PC-9 (cell line): ENCODE measurements at regions not wholly inside any gene's neighbourhood (a gene's known extent, or its start where the extent isn't known, plus 50 kb on each side); places are given as distances from the start of the nearest gene placed in this dataset.

Experiments
- BruUV-seq: library from RNA; stranded (reverse); fragments of 400-500 nt; replicated peaks from 2 replicates; lab custom pipeline; 2021; lab: Mats Ljungman, UMichigan
- CTCF ChIA-PET: fragments of 300-600 bp; sonication (Branson Sonifier 250); formaldehyde crosslinking; loops from one replicate; lab custom pipeline; 2022; ENCODE audit warnings: antibody characterized with exemption; lab: Charles Lee
- POLR2A ChIA-PET: fragments of 300-600 bp; sonication (Branson Sonifier 250); formaldehyde crosslinking; loops from one replicate; lab custom pipeline; 2022; ENCODE audit warnings: antibody characterized with exemption; ENCODE audit not compliant: unreplicated experiment; lab: Charles Lee
- DNase-seq, 2 experiments: peaks; one replicate each; pipeline versions ENCODE4 v3.0.0 to v3.0.0-alpha.2; 2015 to 2022; ENCODE audit warnings: mixed read lengths in 1 of 2
- H2AFZ ChIP-seq: fragments of 200-600 bp; sonication (generic); 2 replicates; pipeline ENCODE4 v1.8.1; 2017; ENCODE audit warnings: antibody characterized with exemption
- H3F3A ChIP-seq: fragments of 200-600 bp; sonication (generic); 2 replicates; pipeline ENCODE4 v1.8.1; 2017; ENCODE audit warnings: antibody characterized with exemption, mild to moderate bottlenecking, low read depth; ENCODE audit not compliant: insufficient read depth
- H3K27ac ChIP-seq: fragments of 200-600 bp; sonication (generic); 2 replicates; pipeline ENCODE4 v1.6.1; 2016; ENCODE audit warnings: mixed run types
- H3K27me3 ChIP-seq: fragments of 200-600 bp; sonication (generic); 2 replicates; pipeline ENCODE4 v1.6.1; 2016; ENCODE audit warnings: low read depth, mixed run types; ENCODE audit not compliant: insufficient read depth
- H3K36me3 ChIP-seq: fragments of 200-600 bp; sonication (generic); 2 replicates; pipeline ENCODE4 v1.6.1; 2016; ENCODE audit warnings: low read depth, mixed run types
- H3K4me1 ChIP-seq: fragments of 200-600 bp; sonication (generic); replicated peaks from 2 replicates; pipeline ENCODE4 v1.6.1; 2016; ENCODE audit warnings: mixed run types; ENCODE audit not compliant: insufficient read depth
- H3K4me2 ChIP-seq: fragments of 200-600 bp; sonication (generic); 2 replicates; pipeline ENCODE4 v1.6.1; 2017; ENCODE audit warnings: mixed run types
- H3K4me3 ChIP-seq: fragments of 200-600 bp; sonication (generic); 2 replicates; pipeline ENCODE4 v1.6.1; 2016; ENCODE audit warnings: mixed run types
- H3K79me2 ChIP-seq: fragments of 200-600 bp; sonication (generic); 2 replicates; pipeline ENCODE4 v1.6.1; 2017; ENCODE audit warnings: low read depth, mixed run types
- H3K9me2 ChIP-seq: fragments of 200-600 bp; sonication (generic); 2 replicates; pipeline ENCODE4 v1.8.1; 2017; ENCODE audit warnings: mild to moderate bottlenecking; ENCODE audit not compliant: insufficient read depth
- H3K9me3 ChIP-seq: fragments of 200-600 bp; sonication (generic); 2 replicates; pipeline ENCODE4 v1.8.1; 2016; ENCODE audit warnings: low read depth; ENCODE audit not compliant: insufficient read depth
- H4K20me1 ChIP-seq: fragments of 200-600 bp; sonication (generic); 2 replicates; pipeline ENCODE4 v1.8.1; 2017; ENCODE audit not compliant: insufficient read depth
- CTCF ChIP-seq: fragments of 200-600 bp; sonication (generic); conservative IDR thresholded peaks from 2 replicates; pipeline ENCODE4 v1.6.1; 2017; ENCODE audit warnings: mixed run types, antibody characterized with exemption, mild to moderate bottlenecking, moderate library complexity
- EZH2 ChIP-seq: fragments of 200-600 bp; sonication (generic); IDR thresholded peaks from 2 replicates; pipeline ENCODE4 v1.8.0; 2017; ENCODE audit warnings: antibody characterized with exemption, low read depth
- intact Hi-C: fragments of 100-400 bp; cut with micrococcal nuclease; formaldehyde crosslinking; loops from one replicate; pipeline ENCODE4 v1.10.0; 2022; ENCODE audit not compliant: unreplicated experiment

GRCh38 chr10:84826704-84827103 lies 498.3 kb downstream of the CCSER2 start:
- Histone ChIP-seq H3K9me3 (no peaks in the 10 kb centered on the region), H3K36me3 (no peaks in the 10 kb centered on the region), H3K4me2 (no peak overlapping the region), H3K79me2 (no peaks in the 10 kb centered on the region), H3K4me1 (no peaks in the 10 kb centered on the region), H3K4me3 (no peak overlapping the region), H3K27me3 (no peaks in the 10 kb centered on the region), H3K9me2 (no peaks in the 10 kb centered on the region), H3K27ac (no peak overlapping the region), H4K20me1 (no peaks in the 10 kb centered on the region), H2AFZ (no peak overlapping the region), H3F3A (no peaks in the 10 kb centered on the region)
- POLR2A ChIA-PET = no interaction called here
- intact Hi-C loops = no loop called here
- CTCF ChIA-PET = no interaction called here
- no peak for DNase-seq
- BruUV-seq = no TSS peak
- TF ChIP-seq EZH2 (no peak), CTCF (no peak)

- TF ChIP-seq CTCF = no peak
- TF ChIP-seq EZH2 = no peak
- no TSS peak for BruUV-seq
- CTCF ChIA-PET = no interaction called here
- Histone ChIP-seq H3K4me2 (no peak overlapping the region), H3K27me3 (no peaks in the 10 kb centered on the region), H3K79me2 (no peaks in the 10 kb centered on the region), H3K27ac (no peak overlapping the region), H3K9me3 (no peaks in the 10 kb centered on the region), H2AFZ (no peak overlapping the region), H3F3A (no peaks in the 10 kb centered on the region), H3K4me1 (no peaks in the 10 kb centered on the region), H3K9me2 (no peaks in the 10 kb centered on the region), H4K20me1 (no peaks in the 10 kb centered on the region), H3K4me3 (no peak overlapping the region), H3K36me3 (no peaks in the 10 kb centered on the region)
- DNase-seq = no peak
- intact Hi-C loops = no loop called here
- POLR2A ChIA-PET = no interaction called here
Measured at GRCh38 chr10:84829131-84829530, 500.7 kb downstream of the CCSER2 start.

GRCh38 chr10:84837041-84837812 lies 508.8 kb downstream of the CCSER2 start:
- intact Hi-C loops = no loop called here
- H3K4me1 ChIP-seq = no peaks in the 10 kb centered on the region
- no peaks in the 10 kb centered on the region for H4K20me1 ChIP-seq
- H3K27ac ChIP-seq = no peak overlapping the region
- H3K79me2 ChIP-seq = no peaks in the 10 kb centered on the region
- POLR2A ChIA-PET = no interaction called here
- BruUV-seq = no TSS peak
- H2AFZ ChIP-seq = no peak overlapping the region
- no peak overlapping the region for H3K4me3 ChIP-seq
- H3K9me3 ChIP-seq = no peaks in the 10 kb centered on the region
- DNase-seq = no peak
- no peaks in the 10 kb centered on the region for H3F3A ChIP-seq
- H3K9me2 ChIP-seq = no peaks in the 10 kb centered on the region
- H3K4me2 ChIP-seq = no peak overlapping the region
- no peaks in the 10 kb centered on the region; the same call in 1 of the 2 replicates for H3K27me3 ChIP-seq
- CTCF ChIA-PET = no interaction called here
- H3K36me3 ChIP-seq = no peaks in the 10 kb centered on the region
- TF ChIP-seq EZH2 (no peak), CTCF (no peak)
